Tibial nerve (tissue), 3 donors: ENCODE measurements at regions not wholly inside any gene's neighbourhood (a gene's known extent, or its start where the extent isn't known, plus 50 kb on each side); places are given as distances from the start of the nearest gene placed in this dataset.

Experiments
- POLR2A ChIP-seq, 2 donors: fragments of 450-650 bp; IDR thresholded peaks; one replicate each; pipeline ENCODE4 v1.6.1; 2017; ENCODE audit warnings: antibody characterized with exemption in 2 of 2, mild to moderate bottlenecking in 2 of 2, moderate library complexity in 2 of 2
- TF ChIP-seq, protein P1 (sequence below), 5 experiments: fragments of 200-600 bp in 3 of 5; fragments of 450-650 bp in 2 of 5; sonication (generic) in 3 of 5; IDR thresholded peaks; one replicate each; pipeline ENCODE4 v1.5.1; 2016 to 2019; ENCODE audit warnings: antibody characterized with exemption in 5 of 5, mild to moderate bottlenecking in 3 of 5, moderate library complexity in 2 of 5

DNA sequence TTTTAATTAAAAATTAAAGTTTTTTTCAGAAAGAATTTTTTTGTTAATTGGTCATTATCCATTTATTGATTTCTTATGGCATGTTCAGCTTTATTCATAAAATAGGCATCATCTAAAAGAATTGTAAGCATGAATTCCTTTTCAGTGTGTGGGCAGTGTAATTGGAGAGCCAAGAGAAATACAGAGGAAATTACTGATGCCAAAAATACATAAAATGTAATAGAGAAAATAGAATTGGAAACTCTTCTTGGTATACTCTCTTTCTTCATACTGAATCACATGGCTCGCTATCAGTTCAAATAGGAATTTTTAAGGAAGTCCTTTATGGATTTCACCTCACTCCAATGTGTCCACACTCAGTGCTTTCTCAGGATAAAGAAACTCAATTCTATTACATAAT, 663.6 kb upstream of the NRXN1 start:
- TF ChIP-seq POLR2A (IDR thresholded peaks at IDR 0.05) = no peak
- TF ChIP-seq, protein P1, sequence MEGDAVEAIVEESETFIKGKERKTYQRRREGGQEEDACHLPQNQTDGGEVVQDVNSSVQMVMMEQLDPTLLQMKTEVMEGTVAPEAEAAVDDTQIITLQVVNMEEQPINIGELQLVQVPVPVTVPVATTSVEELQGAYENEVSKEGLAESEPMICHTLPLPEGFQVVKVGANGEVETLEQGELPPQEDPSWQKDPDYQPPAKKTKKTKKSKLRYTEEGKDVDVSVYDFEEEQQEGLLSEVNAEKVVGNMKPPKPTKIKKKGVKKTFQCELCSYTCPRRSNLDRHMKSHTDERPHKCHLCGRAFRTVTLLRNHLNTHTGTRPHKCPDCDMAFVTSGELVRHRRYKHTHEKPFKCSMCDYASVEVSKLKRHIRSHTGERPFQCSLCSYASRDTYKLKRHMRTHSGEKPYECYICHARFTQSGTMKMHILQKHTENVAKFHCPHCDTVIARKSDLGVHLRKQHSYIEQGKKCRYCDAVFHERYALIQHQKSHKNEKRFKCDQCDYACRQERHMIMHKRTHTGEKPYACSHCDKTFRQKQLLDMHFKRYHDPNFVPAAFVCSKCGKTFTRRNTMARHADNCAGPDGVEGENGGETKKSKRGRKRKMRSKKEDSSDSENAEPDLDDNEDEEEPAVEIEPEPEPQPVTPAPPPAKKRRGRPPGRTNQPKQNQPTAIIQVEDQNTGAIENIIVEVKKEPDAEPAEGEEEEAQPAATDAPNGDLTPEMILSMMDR (IDR thresholded peaks at IDR 0.05) = no peak
